Fibroblast of lung (primary cell): ENCODE measurements at regions not wholly inside any gene's neighbourhood (a gene's known extent, or its start where the extent isn't known, plus 50 kb on each side); places are given as distances from the start of the nearest gene placed in this dataset.

Experiments
- CTCF ChIP-seq, 2 donors: IDR thresholded peaks in 1 of 2; conservative IDR thresholded peaks in 1 of 2; 1 replicate in 1 of 2; 2 replicates in 1 of 2; pipeline ENCODE4 v1.5.1; 2011 to 2012; ENCODE audit warnings: low read length in 2 of 2, control low read depth in 1 of 2, inconsistent platforms in 1 of 2, low read depth in 1 of 2, mild to moderate bottlenecking in 1 of 2
- EZH2 ChIP-seq: IDR thresholded peaks from 2 replicates; pipeline ENCODE4 v1.5.1; 2012; ENCODE audit warnings: low read length, control low read depth, mild to moderate bottlenecking; ENCODE audit errors: missing control alignments

GRCh38 chr12:77477907-77478533 is 352.7 kb upstream of the NAV3 start:
- TF ChIP-seq CTCF (conservative IDR thresholded peaks at IDR 0.05 in 1 of 2, IDR thresholded peaks at IDR 0.05 in 1 of 2; ENCODE audit: low read depth in 1 of 2, low read length in 2 of 2) (no peak), EZH2 (no peak)
